ENCODE measurements at regions not wholly inside any gene's neighbourhood (a gene's known extent, or its start where the extent isn't known, plus 50 kb on each side); places are given as distances from the start of the nearest gene placed in this dataset.

DNA sequence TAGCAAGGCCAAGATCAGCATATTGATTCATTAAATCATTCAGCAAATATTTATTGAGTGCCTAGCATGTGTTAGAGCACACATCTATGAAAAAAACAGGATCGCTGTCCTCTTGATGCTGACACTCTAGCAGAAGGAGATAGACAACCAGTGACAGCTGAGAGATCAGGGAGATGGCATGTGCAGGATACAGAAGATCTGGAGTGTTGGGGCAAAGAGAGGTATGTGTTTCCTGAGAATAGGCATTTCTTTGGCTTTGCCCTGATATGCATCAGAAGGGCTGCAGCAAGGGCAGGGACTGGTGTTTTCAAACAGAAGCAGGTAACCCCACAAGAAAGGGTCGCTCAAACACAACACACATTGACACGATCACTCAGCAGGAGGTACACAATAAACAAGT lies 423.4 kb downstream of the FOXO1 start:
- TF ChIP-seq, protein P1, sequence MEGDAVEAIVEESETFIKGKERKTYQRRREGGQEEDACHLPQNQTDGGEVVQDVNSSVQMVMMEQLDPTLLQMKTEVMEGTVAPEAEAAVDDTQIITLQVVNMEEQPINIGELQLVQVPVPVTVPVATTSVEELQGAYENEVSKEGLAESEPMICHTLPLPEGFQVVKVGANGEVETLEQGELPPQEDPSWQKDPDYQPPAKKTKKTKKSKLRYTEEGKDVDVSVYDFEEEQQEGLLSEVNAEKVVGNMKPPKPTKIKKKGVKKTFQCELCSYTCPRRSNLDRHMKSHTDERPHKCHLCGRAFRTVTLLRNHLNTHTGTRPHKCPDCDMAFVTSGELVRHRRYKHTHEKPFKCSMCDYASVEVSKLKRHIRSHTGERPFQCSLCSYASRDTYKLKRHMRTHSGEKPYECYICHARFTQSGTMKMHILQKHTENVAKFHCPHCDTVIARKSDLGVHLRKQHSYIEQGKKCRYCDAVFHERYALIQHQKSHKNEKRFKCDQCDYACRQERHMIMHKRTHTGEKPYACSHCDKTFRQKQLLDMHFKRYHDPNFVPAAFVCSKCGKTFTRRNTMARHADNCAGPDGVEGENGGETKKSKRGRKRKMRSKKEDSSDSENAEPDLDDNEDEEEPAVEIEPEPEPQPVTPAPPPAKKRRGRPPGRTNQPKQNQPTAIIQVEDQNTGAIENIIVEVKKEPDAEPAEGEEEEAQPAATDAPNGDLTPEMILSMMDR (optimal IDR thresholded peaks at IDR 0.05 in 1 of 3, IDR thresholded peaks at IDR 0.05 in 1 of 3, conservative IDR thresholded peaks at IDR 0.05 in 1 of 3; ENCODE audit: extremely low read depth in 1 of 3, insufficient read depth in 2 of 3, low read length in 3 of 3), result no peak
- no peak for TF ChIP-seq EZH2 (IDR thresholded peaks at IDR 0.05; ENCODE audit: low read length)

All from keratinocyte (primary cell).